ENCODE measurements at regions not wholly inside any gene's neighbourhood (a gene's known extent, or its start where the extent isn't known, plus 50 kb on each side); places are given as distances from the start of the nearest gene placed in this dataset.

- no peak overlapping the region for H3K4me3 ChIP-seq (ENCODE audit: insufficient read depth, low read length, poor library complexity, severe bottlenecking)
- no peaks in the 10 kb centered on the region for H3K9me3 ChIP-seq (ENCODE audit: insufficient read depth, low read length)
- no peak overlapping the region for H3K4me2 ChIP-seq (ENCODE audit: low read depth, low read length, poor library complexity, severe bottlenecking)
- H2AFZ ChIP-seq (ENCODE audit: low read depth, low read length, severe bottlenecking): no peak overlapping the region
- no peaks in the 10 kb centered on the region for H3K9me2 ChIP-seq (replicated peaks; ENCODE audit: insufficient read depth, low read length)
- no peaks in the 10 kb centered on the region for H3K36me3 ChIP-seq (ENCODE audit: low read length)
- H3K27ac ChIP-seq (ENCODE audit: low read depth, low read length): no peak overlapping the region
- H3K9ac ChIP-seq (ENCODE audit: low read length): no peak overlapping the region
- TF ChIP-seq EZH2phosphoT487 (conservative IDR thresholded peaks at IDR 0.05; ENCODE audit: low read length) (no peak), CTCF (IDR thresholded peaks at IDR 0.05; ENCODE audit: insufficient read depth, low read length, poor library complexity, severe bottlenecking) (no peak)
- H3K27me3 ChIP-seq (ENCODE audit: low read length): no peaks in the 10 kb centered on the region
- no peaks in the 10 kb centered on the region for H4K20me1 ChIP-seq (ENCODE audit: low read depth, low read length)
- H3F3A ChIP-seq (ENCODE audit: insufficient read depth): no peaks in the 10 kb centered on the region
- no peaks in the 10 kb centered on the region for H3K79me2 ChIP-seq (ENCODE audit: insufficient read depth, low read length)
Measured at GRCh38 chr14:27862684-27863083, 903.9 kb upstream of the FOXG1 start.

DNA sequence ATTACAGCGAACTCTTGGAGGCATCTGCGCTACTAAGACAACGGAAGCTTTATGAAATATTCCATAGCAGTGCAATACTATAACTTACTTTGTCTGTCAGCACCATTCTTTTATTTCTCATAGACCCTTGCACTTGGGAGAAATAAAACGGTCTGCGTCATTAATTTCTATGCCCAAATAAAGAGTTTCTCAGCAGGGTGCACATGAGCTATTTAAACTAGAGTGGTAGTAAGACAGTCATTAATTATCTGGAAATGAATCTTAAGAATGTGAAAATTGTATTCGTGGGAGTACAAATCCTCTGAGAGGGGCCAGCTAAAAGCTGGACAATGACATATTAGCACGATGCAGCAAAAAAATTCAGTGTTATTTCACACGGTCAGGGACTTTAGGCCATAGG is 903.4 kb upstream of the FOXG1 start:
- H3K9me3 ChIP-seq (ENCODE audit: insufficient read depth, low read length): no peaks in the 10 kb centered on the region
- no peak overlapping the region for H2AFZ ChIP-seq (ENCODE audit: low read depth, low read length, severe bottlenecking)
- no peaks in the 10 kb centered on the region for H3K36me3 ChIP-seq (ENCODE audit: low read length)
- no peaks in the 10 kb centered on the region for H3K9me2 ChIP-seq (replicated peaks; ENCODE audit: insufficient read depth, low read length)
- no peak overlapping the region for H3K4me2 ChIP-seq (ENCODE audit: low read depth, low read length, poor library complexity, severe bottlenecking)
- H3K9ac ChIP-seq (ENCODE audit: low read length): no peak overlapping the region
- no peak overlapping the region for H3K27ac ChIP-seq (ENCODE audit: low read depth, low read length)
- H3K4me3 ChIP-seq (ENCODE audit: insufficient read depth, low read length, poor library complexity, severe bottlenecking): no peak overlapping the region
- H3K27me3 ChIP-seq (ENCODE audit: low read length): no peaks in the 10 kb centered on the region
- H3K79me2 ChIP-seq (ENCODE audit: insufficient read depth, low read length): no peaks in the 10 kb centered on the region
- TF ChIP-seq EZH2phosphoT487 (conservative IDR thresholded peaks at IDR 0.05; ENCODE audit: low read length) (no peak), CTCF (IDR thresholded peaks at IDR 0.05; ENCODE audit: insufficient read depth, low read length, poor library complexity, severe bottlenecking) (no peak)
- H3F3A ChIP-seq (ENCODE audit: insufficient read depth): no peaks in the 10 kb centered on the region
- no peaks in the 10 kb centered on the region for H4K20me1 ChIP-seq (ENCODE audit: low read depth, low read length)

- no peak overlapping the region for H3K4me3 ChIP-seq (ENCODE audit: insufficient read depth, low read length, poor library complexity, severe bottlenecking)
- no peak for TF ChIP-seq CTCF (IDR thresholded peaks at IDR 0.05; ENCODE audit: insufficient read depth, low read length, poor library complexity, severe bottlenecking)
- no peak for TF ChIP-seq EZH2phosphoT487 (conservative IDR thresholded peaks at IDR 0.05; ENCODE audit: low read length)
- H3F3A ChIP-seq (ENCODE audit: insufficient read depth): no peaks in the 10 kb centered on the region
- H3K27me3 ChIP-seq (ENCODE audit: low read length): no peaks in the 10 kb centered on the region
- H2AFZ ChIP-seq (ENCODE audit: low read depth, low read length, severe bottlenecking): no peak overlapping the region
- no peak overlapping the region for H3K9ac ChIP-seq (ENCODE audit: low read length)
- H3K4me2 ChIP-seq (ENCODE audit: low read depth, low read length, poor library complexity, severe bottlenecking): no peak overlapping the region
- H4K20me1 ChIP-seq (ENCODE audit: low read depth, low read length): no peaks in the 10 kb centered on the region
- H3K79me2 ChIP-seq (ENCODE audit: insufficient read depth, low read length): no peaks in the 10 kb centered on the region
- H3K9me2 ChIP-seq (replicated peaks; ENCODE audit: insufficient read depth, low read length): no peaks in the 10 kb centered on the region
- no peak overlapping the region for H3K27ac ChIP-seq (ENCODE audit: low read depth, low read length)
- H3K9me3 ChIP-seq (ENCODE audit: insufficient read depth, low read length): peaks cover 4% of the 10 kb centered on the region; the same call in 1 of the 2 replicates
- H3K36me3 ChIP-seq (ENCODE audit: low read length): no peaks in the 10 kb centered on the region
Measured at GRCh38 chr14:27881063-27881462, 885.5 kb upstream of the FOXG1 start.

All from SU-DHL-6 (cell line).